ENCODE measurements at regions not wholly inside any gene's neighbourhood (a gene's known extent, or its start where the extent isn't known, plus 50 kb on each side); places are given as distances from the start of the nearest gene placed in this dataset.

GRCh38 chr6:8659404-8660189 is 224.3 kb upstream of the SLC35B3 start:
- H3K79me2 ChIP-seq (ENCODE audit: insufficient read depth, low read length), result no peaks in the 10 kb centered on the region
- H4K20me1 ChIP-seq (ENCODE audit: insufficient read depth), result no peaks in the 10 kb centered on the region
- H3K27ac ChIP-seq (ENCODE audit: low read depth, low read length), result no peak overlapping the region
- H3K4me3 ChIP-seq (replicated peaks in 1 of 2; ENCODE audit: low read depth in 1 of 2, low read length in 2 of 2), result no peak overlapping the region
- no peak overlapping the region for H2AFZ ChIP-seq (ENCODE audit: low read depth, low read length, poor library complexity, severe bottlenecking)
- no peaks in the 10 kb centered on the region for H3K36me3 ChIP-seq (ENCODE audit: control insufficient read depth in 1 of 2, insufficient read depth in 2 of 2, low read length in 2 of 2)
- ATAC-seq (no peak), DNase-seq (ENCODE audit: low read depth, low spot score) (no peak)
- H3K27me3 ChIP-seq (ENCODE audit: insufficient read depth, low read length), result no peaks in the 10 kb centered on the region
- ChIA-PET POLR2A (no interaction called here), CTCF (no interaction called here), RAD21 (ENCODE audit: low non-redundant PET in 1 of 2, low total read pairs in 2 of 2, uncharacterized antibody in 2 of 2, unreplicated experiment in 2 of 2) (no interaction called here)
- TF ChIP-seq SIN3A (IDR thresholded peaks at IDR 0.05; ENCODE audit: low read depth) (no peak), FOSL1 (IDR thresholded peaks at IDR 0.05; ENCODE audit: low read depth) (no peak), POLR2A (IDR thresholded peaks at IDR 0.05; ENCODE audit: borderline replicate concordance, extremely low read depth, insufficient read depth, insufficient read length) (no peak), YY1 (IDR thresholded peaks at IDR 0.05; ENCODE audit: extremely low read depth, insufficient replicate concordance, low read depth, low read length) (no peak), SP1 (IDR thresholded peaks at IDR 0.05; ENCODE audit: low read depth) (no peak), EZH2 (IDR thresholded peaks at IDR 0.05) (no peak), EGR1 (IDR thresholded peaks at IDR 0.05; ENCODE audit: low read depth) (no peak), JUND (IDR thresholded peaks at IDR 0.05) (no peak), POLR2AphosphoS5 (IDR thresholded peaks at IDR 0.05; ENCODE audit: low read depth, low read length) (no peak)
- TF ChIP-seq, protein P1, sequence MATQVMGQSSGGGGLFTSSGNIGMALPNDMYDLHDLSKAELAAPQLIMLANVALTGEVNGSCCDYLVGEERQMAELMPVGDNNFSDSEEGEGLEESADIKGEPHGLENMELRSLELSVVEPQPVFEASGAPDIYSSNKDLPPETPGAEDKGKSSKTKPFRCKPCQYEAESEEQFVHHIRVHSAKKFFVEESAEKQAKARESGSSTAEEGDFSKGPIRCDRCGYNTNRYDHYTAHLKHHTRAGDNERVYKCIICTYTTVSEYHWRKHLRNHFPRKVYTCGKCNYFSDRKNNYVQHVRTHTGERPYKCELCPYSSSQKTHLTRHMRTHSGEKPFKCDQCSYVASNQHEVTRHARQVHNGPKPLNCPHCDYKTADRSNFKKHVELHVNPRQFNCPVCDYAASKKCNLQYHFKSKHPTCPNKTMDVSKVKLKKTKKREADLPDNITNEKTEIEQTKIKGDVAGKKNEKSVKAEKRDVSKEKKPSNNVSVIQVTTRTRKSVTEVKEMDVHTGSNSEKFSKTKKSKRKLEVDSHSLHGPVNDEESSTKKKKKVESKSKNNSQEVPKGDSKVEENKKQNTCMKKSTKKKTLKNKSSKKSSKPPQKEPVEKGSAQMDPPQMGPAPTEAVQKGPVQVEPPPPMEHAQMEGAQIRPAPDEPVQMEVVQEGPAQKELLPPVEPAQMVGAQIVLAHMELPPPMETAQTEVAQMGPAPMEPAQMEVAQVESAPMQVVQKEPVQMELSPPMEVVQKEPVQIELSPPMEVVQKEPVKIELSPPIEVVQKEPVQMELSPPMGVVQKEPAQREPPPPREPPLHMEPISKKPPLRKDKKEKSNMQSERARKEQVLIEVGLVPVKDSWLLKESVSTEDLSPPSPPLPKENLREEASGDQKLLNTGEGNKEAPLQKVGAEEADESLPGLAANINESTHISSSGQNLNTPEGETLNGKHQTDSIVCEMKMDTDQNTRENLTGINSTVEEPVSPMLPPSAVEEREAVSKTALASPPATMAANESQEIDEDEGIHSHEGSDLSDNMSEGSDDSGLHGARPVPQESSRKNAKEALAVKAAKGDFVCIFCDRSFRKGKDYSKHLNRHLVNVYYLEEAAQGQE (IDR thresholded peaks at IDR 0.05; ENCODE audit: low read depth), result no peak
- TF ChIP-seq, protein P2, sequence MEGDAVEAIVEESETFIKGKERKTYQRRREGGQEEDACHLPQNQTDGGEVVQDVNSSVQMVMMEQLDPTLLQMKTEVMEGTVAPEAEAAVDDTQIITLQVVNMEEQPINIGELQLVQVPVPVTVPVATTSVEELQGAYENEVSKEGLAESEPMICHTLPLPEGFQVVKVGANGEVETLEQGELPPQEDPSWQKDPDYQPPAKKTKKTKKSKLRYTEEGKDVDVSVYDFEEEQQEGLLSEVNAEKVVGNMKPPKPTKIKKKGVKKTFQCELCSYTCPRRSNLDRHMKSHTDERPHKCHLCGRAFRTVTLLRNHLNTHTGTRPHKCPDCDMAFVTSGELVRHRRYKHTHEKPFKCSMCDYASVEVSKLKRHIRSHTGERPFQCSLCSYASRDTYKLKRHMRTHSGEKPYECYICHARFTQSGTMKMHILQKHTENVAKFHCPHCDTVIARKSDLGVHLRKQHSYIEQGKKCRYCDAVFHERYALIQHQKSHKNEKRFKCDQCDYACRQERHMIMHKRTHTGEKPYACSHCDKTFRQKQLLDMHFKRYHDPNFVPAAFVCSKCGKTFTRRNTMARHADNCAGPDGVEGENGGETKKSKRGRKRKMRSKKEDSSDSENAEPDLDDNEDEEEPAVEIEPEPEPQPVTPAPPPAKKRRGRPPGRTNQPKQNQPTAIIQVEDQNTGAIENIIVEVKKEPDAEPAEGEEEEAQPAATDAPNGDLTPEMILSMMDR (IDR thresholded peaks at IDR 0.05 in 2 of 3, conservative IDR thresholded peaks at IDR 0.05 in 1 of 3; ENCODE audit: borderline replicate concordance in 1 of 3, insufficient read depth in 1 of 3, low read depth in 2 of 3, low read length in 2 of 3), result no peak
- no peaks in the 10 kb centered on the region for H3K9me2 ChIP-seq (ENCODE audit: insufficient read depth)
- H3K9ac ChIP-seq (ENCODE audit: low read length), result no peak overlapping the region
- H3K9me3 ChIP-seq (ENCODE audit: control insufficient read depth in 1 of 2, insufficient read depth in 1 of 2, low read depth in 1 of 2, low read length in 2 of 2), result no peaks in the 10 kb centered on the region
- no peak overlapping the region for H3K4me2 ChIP-seq (ENCODE audit: low read length)
- no peaks in the 10 kb centered on the region for H3K4me1 ChIP-seq (ENCODE audit: control insufficient read depth in 1 of 2, insufficient read depth in 2 of 2, low read length in 2 of 2)
- BruUV-seq (replicated peaks), result no TSS peak
- intact Hi-C loops (cut with micrococcal nuclease), result no loop called here
